ENCODE measurements at regions not wholly inside any gene's neighbourhood (a gene's known extent, or its start where the extent isn't known, plus 50 kb on each side); places are given as distances from the start of the nearest gene placed in this dataset.

DNA sequence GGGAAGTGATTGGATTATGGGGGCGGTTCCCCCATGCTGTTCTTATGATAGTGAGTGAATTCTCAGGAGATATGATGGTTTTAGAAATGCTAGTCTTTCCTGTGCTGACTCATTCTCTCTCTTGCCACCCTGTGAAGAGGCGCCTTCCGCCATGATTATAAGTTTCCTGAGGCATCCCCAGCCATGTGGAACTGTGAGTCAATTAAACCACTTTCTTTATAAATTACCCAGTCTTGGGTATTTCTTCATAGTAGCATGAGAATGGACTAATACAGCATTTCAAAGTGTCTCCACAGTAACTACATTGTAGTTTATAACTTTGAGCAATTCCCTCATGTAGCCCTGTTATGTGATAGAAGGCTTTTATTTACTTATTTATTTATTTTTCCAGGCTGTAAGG, 128.8 kb upstream of the CHRNA7 start:
- no peak for DNase-seq

GRCh38 chr15:31905054-31905453, 125.3 kb upstream of the CHRNA7 start:
- no peak for DNase-seq

DNA sequence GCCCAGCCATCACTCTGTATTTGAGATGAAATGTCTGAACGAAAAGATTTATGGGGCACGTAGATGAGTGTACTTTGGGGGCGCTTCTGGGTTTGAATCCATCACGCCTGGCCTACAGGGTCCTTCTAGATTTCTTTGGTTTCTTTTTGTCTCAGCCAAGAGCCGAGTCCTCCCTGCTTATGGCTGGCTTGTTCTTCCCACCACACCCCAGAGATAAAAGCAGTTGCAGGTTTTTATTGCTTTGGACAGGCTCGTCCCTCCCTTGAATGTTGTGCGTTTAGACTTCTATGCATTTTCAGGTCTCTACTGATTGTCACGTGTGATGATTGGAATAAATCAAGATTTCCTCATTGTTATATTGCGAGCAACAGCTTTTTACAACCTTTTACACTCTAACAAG, 104.8 kb upstream of the CHRNA7 start:
- DNase-seq = no peak

- DNase-seq = no peak
Observed at GRCh38 chr15:31930967-31931366, 99.3 kb upstream of the CHRNA7 start.

GRCh38 chr15:31932576-31932975, 97.7 kb upstream of the CHRNA7 start:
- DNase-seq = no peak

DNA sequence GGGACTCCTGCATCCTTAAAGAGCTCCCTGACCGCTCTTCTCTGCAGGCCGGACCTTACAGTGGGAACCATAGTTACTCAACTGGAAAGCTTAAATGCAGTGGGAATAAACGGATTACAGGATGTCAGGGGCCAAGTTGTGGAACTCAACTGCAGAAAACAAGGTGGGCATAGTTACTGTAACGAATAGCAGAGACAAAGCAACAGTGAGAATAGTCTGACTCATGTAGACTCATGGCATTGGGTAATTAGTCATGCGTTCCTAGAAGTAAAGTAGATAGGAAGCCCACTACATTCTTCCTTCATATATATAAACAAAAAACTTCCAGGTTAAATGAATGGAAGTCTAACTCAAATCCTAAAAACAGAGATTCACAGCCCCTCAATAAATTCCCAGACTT, 95.5 kb upstream of the CHRNA7 start:
- no peak for DNase-seq

DNA sequence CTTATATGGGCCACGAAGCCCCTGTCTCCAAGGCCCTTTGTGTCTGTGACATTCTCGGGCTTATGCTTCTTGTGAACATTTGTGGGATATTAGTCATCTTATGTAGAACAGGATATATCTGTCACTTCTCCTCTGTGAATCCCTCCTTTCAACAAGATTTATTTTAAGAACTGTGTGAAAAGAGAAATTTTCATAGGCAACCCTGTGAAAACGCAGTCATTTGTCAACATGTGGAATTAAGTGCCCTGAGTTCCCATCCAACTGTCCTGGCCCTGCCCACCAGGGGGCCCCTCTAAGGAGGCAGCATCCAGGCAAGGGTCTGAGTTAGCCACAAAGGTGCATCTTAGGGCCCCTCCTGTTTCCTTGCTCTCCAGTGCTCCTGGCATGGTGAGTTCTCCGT, 76.8 kb upstream of the CHRNA7 start:
- DNase-seq = no peak

DNA sequence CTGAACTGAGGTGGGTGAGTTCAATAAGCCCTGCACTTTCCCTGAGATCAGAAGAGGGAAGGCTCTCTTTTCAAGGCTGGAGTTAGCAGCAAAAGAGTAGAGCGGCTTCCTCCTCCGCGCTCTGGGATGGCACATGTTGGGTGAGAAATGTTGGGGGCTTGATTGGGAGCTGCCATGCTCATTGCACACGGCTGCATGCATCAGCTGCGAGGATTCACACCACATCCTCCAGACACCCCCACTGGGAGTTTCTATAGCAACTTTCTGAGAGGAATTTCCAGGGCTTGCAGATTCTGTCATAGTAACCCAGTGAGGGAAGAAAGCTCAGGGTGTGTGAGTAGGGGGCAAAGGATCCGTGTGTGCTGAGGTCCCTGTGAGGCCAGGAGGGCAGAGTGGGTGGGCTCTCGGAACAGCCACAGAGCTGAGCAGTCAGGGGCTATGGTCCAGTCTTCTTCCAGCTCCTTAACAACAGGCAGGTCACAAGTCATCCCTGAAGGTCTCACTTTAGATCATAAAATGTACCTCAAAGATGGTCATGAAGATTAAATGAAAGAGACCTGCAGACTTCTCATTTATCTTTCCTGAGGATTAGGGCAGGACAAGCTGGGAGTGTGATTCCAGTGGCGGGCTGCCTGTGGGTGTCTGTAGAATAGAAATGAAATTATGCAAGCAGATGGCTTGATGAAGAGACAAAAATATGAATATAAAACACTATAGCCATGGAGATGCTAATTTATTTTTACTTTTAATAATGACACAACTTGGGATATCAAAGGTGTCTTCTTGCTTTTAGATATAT, 75.7 kb upstream of the CHRNA7 start:
- DNase-seq = no peak

- DNase-seq = no peak
Observed at GRCh38 chr15:31955734-31956133, 74.6 kb upstream of the CHRNA7 start.

DNA sequence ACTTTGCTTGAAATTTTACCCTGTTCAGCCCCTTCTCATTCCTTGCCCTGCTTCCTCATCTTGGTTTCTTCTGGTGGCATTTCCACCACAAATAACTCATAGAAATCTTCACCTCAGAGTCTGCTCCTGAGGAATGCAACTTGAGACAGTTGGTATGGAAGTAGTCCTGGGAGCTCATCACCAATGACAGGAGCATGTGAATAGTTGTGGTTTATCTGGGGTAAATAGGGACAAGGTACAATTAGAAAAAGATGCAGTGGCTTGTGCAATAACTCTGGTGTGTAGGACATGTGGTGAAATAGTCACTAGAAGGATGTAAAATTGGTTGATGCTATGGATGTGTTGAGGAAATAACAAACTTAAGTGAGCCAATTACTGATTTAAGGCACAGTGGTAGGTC, 72.7 kb upstream of the CHRNA7 start:
- DNase-seq = no peak

DNA sequence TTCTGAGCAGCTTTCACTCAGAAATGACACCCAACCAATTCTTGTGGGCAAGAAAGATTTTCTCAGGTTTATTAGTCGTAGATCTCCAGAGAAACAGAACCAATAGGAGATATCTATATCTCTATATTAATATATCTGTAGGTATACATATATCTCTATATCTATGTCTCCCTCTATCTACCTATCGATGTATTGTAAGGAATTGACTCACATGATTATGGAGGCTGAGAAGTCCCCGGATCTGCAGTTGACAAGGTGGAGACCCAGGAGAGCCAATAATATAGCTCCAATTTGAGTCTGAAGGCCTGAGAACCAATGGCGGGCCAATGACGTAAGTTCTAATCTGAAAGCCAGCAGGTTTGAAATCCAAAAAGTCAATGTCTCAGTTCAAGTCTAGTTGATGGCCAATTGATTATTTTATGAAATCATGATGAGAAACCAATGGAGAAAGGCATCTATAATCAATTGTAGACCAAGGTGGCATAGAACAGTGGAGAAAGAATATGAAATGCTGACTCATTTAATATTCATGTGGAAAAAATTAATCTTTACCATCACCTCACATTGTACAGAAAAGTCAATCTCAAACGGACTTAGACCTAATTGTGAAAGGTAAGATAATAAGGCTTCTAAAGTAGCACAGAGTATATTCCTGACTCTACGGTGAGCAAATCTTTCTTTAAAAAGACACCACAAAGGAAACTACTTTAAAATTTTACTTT, 65.6 kb upstream of the CHRNA7 start:
- DNase-seq = no peak

DNA sequence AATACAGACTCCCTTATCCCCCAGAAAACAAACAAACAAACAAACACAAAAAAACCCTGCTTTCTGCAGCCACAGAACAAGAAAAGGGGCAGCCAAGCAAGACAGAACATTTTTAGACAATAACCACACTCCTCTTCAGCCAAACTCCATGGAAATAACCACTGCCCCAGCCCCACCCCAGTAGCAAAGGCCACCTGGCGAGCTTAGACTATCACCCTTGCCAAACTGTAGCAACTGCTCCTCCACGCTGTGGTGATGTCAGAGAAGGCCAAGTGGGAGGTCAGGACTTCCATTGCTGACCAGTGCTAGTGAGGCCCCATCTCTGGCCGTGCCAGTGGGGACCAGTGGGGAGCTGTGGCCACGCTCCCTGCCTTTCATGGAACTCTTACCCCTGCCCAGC, 60.3 kb upstream of the CHRNA7 start:
- DNase-seq = no peak

- DNase-seq = no peak
Observed at GRCh38 chr15:31973197-31973596, 57.1 kb upstream of the CHRNA7 start.

DNA sequence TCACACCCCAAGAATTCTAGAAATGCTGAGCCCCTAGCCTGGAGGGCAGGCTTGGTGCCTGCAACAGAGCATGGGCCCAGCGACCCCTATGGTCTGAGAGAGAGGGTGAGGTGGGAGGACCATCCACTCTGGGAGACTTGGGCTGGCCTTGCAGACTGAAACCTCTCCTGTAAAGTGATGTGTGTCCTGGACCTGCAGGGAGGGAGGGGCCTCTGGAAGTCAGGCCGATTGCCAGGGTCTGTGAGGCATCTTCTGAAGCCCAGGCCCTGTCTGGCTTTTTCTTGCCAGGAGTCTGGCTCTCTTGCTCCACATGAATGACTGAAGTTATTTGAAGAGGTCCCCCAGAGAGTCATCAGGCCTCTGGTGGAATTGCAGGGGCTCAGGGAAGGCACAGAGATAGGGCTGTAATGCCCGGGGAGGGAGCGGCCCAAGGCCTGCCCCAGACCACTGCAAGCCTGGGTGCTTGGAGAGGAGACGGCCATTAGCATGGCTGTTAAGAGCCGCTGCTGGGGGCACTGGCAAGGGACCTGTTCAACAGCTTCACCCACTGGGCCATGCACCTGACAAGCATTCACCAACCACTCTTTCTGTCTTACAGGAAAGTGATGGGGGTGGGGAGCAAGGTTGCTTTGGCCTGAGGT, 56.0 kb upstream of the CHRNA7 start:
- DNase-seq = no peak

- no peak for DNase-seq
Observed at GRCh38 chr15:31974855-31975829, 55.2 kb upstream of the CHRNA7 start.

DNA sequence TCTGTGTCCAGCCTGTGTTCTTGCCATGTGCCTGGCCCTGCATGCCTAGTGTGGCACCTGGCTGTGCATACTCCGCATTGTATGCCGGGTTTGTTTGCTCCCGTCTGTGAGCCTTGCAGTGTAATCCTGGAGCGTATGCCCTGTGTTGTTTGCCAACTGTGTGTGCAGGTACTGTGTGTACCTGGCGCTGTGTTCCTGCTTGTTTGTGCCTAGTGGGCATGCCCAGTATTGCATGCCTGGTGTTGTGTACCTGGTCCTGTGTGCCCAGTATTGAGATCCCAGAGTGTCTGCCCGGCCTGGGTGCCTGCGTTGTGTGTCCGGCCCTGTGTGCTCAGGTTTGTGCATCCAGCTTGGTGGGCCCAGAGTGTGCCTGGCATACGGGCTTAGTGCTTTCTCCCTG, 54.5 kb upstream of the CHRNA7 start:
- DNase-seq = no peak

DNA sequence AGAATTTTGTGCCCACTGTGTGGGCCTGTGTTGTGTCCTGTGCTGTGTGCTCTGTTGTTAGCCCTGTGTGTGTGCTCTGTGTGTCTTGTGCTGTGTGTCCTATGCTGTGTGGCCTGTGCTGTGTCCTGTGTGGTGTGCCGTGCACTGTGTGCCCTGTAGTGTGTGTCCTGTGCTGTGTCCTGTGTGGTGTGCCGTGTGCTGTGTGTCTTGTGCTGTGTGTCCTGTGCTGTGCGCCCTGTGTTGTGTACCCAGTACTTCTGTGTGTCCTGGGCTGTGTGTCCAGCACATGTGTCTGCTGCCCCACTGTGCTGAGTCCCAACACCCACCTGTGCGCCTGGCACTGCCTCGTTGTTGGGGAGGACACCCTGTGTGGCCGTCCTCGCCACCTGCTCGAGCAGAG, 53.2 kb upstream of the CHRNA7 start:
- no peak for DNase-seq

DNA sequence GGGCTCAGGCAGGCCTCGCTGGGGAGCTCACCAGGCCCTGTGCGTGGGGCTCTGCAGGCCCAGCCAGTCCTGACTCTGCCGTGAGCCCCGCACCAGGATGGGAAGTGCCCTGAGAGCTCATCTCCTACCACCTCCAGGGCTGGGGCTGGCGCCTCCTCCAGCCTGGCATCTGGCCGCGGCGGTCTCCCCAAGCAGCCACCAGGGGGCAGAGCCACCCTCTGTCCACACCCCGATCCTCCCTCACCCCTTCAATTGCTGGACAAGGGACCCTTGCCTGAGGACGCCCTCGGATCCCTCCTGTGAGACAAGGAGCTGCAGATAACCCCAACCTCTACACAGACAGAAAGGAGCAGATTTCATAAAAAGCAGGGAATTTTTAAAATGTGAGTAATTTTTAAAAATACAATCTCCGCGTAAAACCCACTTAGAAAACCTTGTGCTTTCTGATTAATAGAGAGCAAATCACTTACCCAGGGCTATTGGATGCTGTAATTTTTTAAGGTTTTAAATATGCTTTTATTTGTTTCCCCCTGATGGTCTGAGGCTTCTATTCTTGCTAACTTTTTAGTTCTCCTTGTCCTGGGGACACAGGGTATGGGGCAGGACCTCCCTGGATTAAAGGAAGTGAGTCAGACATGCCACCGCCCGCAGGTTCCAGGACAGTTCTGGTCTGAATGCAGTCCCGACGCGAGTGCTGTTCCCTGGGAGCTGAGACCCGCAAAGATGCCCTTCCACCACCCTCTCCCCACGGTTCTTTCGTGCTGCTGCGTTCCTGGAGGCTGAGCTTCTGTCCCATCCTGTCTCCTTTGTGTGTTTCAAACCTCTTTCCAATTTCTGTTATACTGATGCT, 52.3 kb upstream of the CHRNA7 start:
- DNase-seq = no peak

Measured in cortex of kidney (tissue), 1 donor.